GM18511 (cell line): ENCODE measurements at regions not wholly inside any gene's neighbourhood (a gene's known extent, or its start where the extent isn't known, plus 50 kb on each side); places are given as distances from the start of the nearest gene placed in this dataset.
"Not testable (repeated sequence)": the region's sequence is repeated elsewhere in the genome, so short reads cannot be mapped to it uniquely, and the experiment has no call there.

Source experiments
- ATAC-seq: cut with Tn5 transposase; IDR thresholded peaks from one replicate; pipeline ENCODE4 v1.9.1; 2021; ENCODE audit warnings: mild to moderate bottlenecking, moderate library complexity; ENCODE audit not compliant: unreplicated experiment

- ATAC-seq, result no peak
Measured at GRCh38 chr4:134906404-134907023, 704.9 kb upstream of the PABPC4L start.

DNA sequence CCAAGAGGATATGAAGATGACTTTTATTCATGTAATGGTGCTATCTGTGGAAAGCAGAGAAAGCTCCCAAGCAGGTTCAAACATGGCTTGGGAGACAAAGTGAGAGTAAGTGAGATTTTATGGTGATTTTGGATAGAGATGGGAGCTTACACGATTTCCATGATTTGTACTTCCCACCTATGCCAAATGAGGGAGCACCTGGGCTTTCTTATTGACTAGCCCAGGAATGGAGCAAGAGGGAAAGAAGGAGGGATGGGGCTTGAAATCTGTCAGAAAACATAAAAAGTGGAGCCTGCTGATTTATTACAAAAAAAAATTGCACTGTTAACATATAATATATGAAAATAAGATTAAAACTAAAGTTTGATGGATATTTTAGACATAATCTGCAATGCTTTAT, 703.5 kb upstream of the PABPC4L start:
- no peak for ATAC-seq

GRCh38 chr4:134888156-134888555, 686.6 kb upstream of the PABPC4L start:
- no peak for ATAC-seq

- ATAC-seq, result no peak
Measured at GRCh38 chr4:134885436-134885835, 683.8 kb upstream of the PABPC4L start.

GRCh38 chr4:134883831-134884449, 682.4 kb upstream of the PABPC4L start:
- ATAC-seq, result no peak

DNA sequence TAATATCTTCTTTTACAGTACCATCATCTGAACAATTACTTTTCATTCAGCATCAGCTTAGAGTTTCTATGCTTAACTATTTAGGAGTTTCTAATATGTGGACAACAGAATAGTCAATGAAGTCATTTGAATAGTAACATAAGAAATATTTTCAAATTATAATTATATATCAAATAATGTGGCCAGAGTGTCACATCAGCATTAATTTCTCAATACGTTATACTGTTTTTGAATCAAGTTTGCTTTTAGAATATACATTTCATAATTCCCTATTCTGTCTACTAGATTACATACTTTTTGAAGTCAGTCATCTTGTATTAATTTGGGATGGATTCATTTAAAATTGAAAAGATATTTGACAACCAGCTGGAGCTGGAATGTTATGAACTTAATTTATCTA, 677.4 kb upstream of the PABPC4L start:
- ATAC-seq, result no peak

DNA sequence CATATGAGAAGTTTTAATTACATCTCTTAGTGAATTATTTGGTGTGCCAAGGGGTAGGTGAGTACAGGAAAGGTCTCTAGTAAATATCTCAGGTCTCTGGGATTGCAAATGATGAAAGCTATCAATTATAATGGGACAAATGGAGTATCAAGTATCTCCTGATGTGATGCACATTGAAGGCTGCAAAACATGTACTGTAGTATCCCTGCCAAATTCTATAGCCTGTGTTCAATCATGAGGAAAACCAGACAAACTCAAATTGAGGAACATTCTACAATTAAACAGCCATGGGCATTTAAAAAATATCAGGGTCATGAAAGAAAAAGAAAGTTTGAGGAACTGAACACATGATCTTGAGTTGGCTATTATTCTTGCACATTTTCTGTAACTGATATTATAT, 665.4 kb upstream of the PABPC4L start:
- ATAC-seq, result no peak

- ATAC-seq, result no peak
Measured at GRCh38 chr4:134865675-134866074, 664.1 kb upstream of the PABPC4L start.

DNA sequence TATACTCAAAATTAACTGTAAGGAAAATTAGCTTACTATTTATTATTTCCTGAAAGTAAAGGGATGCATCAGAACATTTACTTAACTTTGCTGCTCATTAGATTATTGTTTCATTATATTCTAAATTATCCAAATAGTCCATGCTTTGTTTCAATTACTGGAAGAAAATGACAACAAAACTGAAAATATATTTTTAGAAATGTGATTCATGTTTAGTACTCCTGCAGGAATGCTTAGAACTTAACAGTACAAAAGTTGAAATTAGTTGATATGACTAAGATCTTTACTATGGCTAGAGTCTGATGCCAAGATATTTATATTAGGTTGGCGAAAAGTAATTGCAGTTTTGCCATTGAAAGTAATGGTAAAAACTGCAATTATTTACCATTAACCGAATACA, 660.5 kb upstream of the PABPC4L start:
- no peak for ATAC-seq

GRCh38 chr4:134848681-134849080, 647.1 kb upstream of the PABPC4L start:
- no peak for ATAC-seq

DNA sequence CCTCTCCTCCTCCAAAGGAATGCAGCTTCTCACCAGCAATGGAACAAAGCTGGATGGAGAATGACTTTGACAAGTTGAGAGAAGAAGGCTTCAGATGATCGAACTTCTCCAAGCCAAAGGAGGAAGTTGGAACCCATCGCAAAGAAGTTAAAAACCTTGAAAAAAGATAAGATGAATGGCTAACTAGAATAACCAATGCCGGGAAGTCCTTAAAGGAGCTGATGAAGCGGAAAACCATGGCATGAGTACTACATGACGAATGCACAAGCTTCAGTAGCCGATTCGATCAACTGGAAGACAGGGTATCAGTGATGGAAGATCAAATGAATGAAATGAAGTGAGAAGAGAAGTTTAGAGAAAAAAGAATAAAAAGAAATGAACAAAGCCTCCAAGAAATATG, 629.2 kb upstream of the PABPC4L start:
- not testable (repeated sequence) for ATAC-seq

DNA sequence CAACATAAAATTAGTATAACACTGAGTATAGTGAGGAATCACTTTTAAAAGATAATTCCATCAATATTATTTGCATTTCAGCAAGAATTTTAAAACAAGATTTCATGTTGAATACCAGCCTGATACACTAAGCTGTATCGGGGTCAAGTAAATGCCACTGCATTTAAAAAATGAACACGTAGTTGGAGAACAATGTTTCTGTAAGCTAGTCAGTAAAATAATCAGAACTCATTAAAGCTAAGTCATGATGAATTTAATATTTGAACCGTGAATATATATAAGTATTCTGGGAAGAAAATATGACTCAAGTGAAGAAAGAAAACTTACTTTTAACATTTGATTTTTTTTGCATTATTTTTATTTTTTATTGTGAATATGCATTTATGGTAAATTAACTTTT, 611.0 kb upstream of the PABPC4L start:
- no peak for ATAC-seq

GRCh38 chr4:134807231-134807745, 605.7 kb upstream of the PABPC4L start:
- no peak for ATAC-seq

DNA sequence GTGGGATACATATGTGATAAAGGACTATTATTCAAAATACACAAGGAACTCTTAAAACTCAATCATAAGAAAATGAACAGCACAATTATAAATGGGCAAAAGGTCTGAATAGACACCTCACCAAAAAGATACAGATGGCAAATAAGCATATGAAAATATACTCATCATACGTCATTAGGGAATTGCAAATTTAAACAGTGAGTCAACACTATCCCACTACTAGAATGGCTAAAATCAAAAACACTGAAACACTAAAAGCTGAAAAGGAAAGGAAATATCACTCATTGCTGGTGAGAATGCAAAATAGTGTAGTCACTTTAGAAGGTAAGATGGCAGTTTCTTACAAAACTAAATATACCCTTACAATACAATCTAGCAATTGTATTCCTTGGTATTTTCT, 597.0 kb upstream of the PABPC4L start:
- no peak for ATAC-seq

- ATAC-seq, result no peak
Measured at GRCh38 chr4:134787315-134787714, 585.7 kb upstream of the PABPC4L start.

DNA sequence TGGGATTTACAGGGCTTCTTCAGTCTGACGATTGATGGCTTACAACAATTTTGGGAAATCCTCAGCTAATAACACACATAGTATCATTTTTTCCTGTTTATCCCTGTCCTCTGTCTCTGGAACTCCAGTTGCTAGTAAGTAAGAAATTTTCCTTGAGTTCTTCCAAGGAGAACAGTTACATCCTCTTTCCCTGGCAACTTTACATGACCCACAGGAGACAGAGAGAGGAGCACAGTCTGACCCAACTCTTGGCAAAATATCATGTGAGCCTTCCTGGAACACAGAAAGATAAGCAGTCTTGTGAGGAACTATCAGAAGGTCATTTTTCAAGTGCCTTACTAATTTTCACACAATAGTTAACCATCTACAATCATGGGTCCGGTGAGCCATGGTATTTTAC, 578.7 kb upstream of the PABPC4L start:
- ATAC-seq, result no peak

GRCh38 chr4:134777606-134778005, 576.0 kb upstream of the PABPC4L start:
- ATAC-seq, result no peak

DNA sequence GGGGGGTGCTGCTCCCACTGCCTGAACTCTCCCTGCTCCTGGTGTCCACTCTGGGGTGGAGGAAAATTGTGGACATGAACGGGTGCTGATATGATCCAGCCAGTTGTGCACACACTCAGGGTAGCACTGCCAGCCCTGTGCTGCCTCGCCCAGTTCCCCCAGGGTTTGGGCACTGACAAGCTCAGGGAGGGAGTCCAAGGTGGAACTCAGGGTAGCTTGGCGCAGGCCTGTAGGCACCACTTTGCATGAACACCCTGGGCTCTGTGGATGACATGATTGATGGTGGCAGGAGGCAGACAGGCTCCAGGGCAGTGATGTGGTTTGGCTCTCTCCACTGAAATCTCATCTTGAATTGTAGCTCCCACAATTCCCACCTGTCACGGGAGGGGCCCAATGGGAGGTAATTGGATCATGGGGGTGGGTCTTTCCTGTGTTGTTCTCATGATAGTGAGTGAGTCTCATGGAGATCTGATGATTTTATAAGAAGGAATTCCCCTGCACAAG, 572.0 kb upstream of the PABPC4L start:
- ATAC-seq, result no peak

DNA sequence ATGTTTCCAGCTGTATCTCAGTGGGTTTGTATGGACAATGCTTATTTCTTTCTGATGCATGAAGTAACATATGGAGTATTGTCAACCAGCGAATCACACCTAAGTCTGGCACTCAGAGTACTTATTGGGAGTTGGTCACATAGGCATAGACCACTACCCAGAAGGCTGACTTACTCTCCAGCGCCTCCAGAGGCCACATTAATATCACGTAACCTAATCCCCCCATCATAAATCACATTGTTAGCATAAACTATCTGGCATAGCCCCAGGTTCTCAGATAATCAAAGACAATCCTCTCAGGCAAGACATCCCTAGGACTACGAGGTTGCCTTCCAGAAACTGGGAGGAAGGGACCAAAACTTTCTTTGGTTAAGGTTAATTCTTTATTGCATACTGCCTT, 560.5 kb upstream of the PABPC4L start:
- ATAC-seq, result no peak

GRCh38 chr4:134756421-134756820, 554.8 kb upstream of the PABPC4L start:
- no peak for ATAC-seq

DNA sequence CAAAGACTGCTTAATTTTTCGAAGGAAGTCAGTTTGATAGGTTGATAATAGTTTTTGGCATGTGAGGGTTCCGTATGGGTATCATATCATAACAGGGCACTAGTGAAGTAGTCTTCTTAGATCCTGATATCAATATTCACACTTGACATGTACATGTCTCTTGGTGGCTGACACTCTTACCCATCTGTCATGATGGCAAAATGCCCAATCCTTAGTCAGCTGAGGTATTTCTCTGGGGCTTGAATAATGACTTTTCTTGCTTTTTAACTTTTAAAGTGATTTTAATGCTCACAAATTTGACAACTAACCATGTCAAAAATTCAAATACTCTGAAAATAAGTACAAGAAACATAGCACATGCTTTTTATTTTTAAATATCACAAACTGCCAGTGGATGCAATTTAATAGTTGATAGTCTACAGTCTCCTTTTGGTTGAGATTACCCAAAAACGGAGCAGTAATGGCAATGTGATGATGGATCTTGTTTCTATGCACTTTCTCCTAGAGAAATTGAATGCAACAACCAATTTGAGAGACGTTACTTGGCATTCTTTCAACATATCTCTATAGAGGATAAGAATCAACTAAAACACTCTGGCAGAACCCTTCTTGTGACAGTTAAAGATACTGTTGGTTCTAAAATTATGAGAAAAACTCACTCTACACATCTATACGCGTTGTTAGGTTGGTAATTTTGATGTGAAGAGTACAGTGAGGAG, 552.9 kb upstream of the PABPC4L start:
- ATAC-seq, result no peak

- no peak for ATAC-seq
Measured at GRCh38 chr4:134753390-134753789, 551.8 kb upstream of the PABPC4L start.
